K562 (cell line): ENCODE measurements at regions not wholly inside any gene's neighbourhood (a gene's known extent, or its start where the extent isn't known, plus 50 kb on each side); places are given as distances from the start of the nearest gene placed in this dataset.

Experiments
- ATAC-seq: fragments of 200-7000 bp; cut with Tn5 transposase; 3 replicates; pipeline ENCODE4 v1.9.1; 2020; ENCODE audit warnings: moderate library complexity
- BruUV-seq: library from RNA; stranded (reverse); fragments of 400-500 nt; replicated peaks from 2 replicates; lab custom pipeline; 2021; lab: Mats Ljungman, UMichigan
- CTCF ChIA-PET: fragments of 300-600 bp; formaldehyde crosslinking; extraction: SDS; loops from one replicate; lab custom pipeline; 2021; ENCODE audit warnings: low intra/inter-chr PET ratio; lab: Yijun Ruan, JAX
- POLR2A ChIA-PET: fragments of 300-600, 350-650 bp; sonication (Branson Sonifier 250); formaldehyde crosslinking; extraction: SDS; loops from one replicate; lab custom pipeline; 2021; ENCODE audit warnings: antibody characterized with exemption, inconsistent platforms; lab: Yijun Ruan, JAX
- DNase-seq, 4 experiments: peaks; one replicate each; pipeline versions ENCODE4 v3.0.0 to v3.0.0-alpha.2; 2011 to 2018; ENCODE audit warnings: low spot score in 3 of 4, mixed read lengths in 3 of 4; ENCODE audit errors: extremely low read depth in 1 of 4
- FAIRE-seq: peaks from 2 replicates; lab custom pipeline; 2011; peaks lifted over from hg19 to GRCh38; lab: Jason Lieb, UNC
- H2AFZ ChIP-seq: 2 replicates; pipeline ENCODE4 v1.6.0; 2011; ENCODE audit warnings: low read depth, low read length, control low read depth, inconsistent platforms
- H3K27ac ChIP-seq: fragments of 200-600 bp; 3 replicates; pipeline ENCODE4 v1.8.0; 2011; ENCODE audit warnings: low read depth, mild to moderate bottlenecking, control low read depth, inconsistent platforms, low read length, moderate library complexity, mixed read lengths; ENCODE audit errors: extremely low read depth
- H3K27me3 ChIP-seq, 2 experiments: fragments of 300-600 bp in 1 of 2; 2 replicates in 1 of 2; 3 replicates in 1 of 2; pipeline versions ENCODE4 v1.6.0 to v1.8.0; 2011; ENCODE audit warnings: inconsistent platforms in 2 of 2, low read length in 2 of 2, mild to moderate bottlenecking in 1 of 2, mixed read lengths in 1 of 2, moderate library complexity in 1 of 2; ENCODE audit not compliant: control insufficient read depth in 2 of 2, insufficient read depth in 2 of 2
- H3K36me3 ChIP-seq: fragments of 300-600 bp; 3 replicates; pipeline ENCODE4 v1.8.0; 2011; ENCODE audit warnings: mild to moderate bottlenecking, low read length, inconsistent platforms; ENCODE audit not compliant: control insufficient read depth, insufficient read depth
- H3K4me1 ChIP-seq, 2 experiments: fragments of 200-600 bp in 1 of 2; replicated peaks in 1 of 2; 2 replicates in 1 of 2; 3 replicates in 1 of 2; pipeline versions ENCODE4 v1.5.1 to v1.8.0; 2011; ENCODE audit warnings: inconsistent platforms in 2 of 2, low read length in 2 of 2, mild to moderate bottlenecking in 1 of 2, mixed read lengths in 1 of 2, moderate library complexity in 1 of 2; ENCODE audit not compliant: control insufficient read depth in 2 of 2, insufficient read depth in 2 of 2
- H3K4me2 ChIP-seq: 2 replicates; pipeline ENCODE4 v1.6.1; 2011; ENCODE audit warnings: low read length, control low read depth, inconsistent platforms, mixed read lengths; ENCODE audit not compliant: insufficient read depth
- H3K4me3 ChIP-seq: fragments of 200-600 bp; sonication (generic), shearing (Covaris generic); 2 replicates; pipeline ENCODE4 v1.5.1; 2016; ENCODE audit warnings: control low read depth, inconsistent platforms
- H3K79me2 ChIP-seq: fragments of 200-600 bp; 3 replicates; pipeline ENCODE4 v1.8.0; 2011; ENCODE audit warnings: low read length, inconsistent platforms; ENCODE audit not compliant: control insufficient read depth, insufficient read depth
- H3K9ac ChIP-seq, 2 experiments: 2 replicates each; pipeline versions ENCODE4 v1.6.0 to v1.6.1; 2011; ENCODE audit warnings: low read depth in 2 of 2, low read length in 2 of 2, control low read depth in 1 of 2, inconsistent platforms in 1 of 2, mild to moderate bottlenecking in 1 of 2, mixed read lengths in 1 of 2; ENCODE audit not compliant: insufficient read depth in 1 of 2
- H3K9me1 ChIP-seq: one replicate; pipeline ENCODE4 v1.6.0; 2011; ENCODE audit warnings: inconsistent platforms, mild to moderate bottlenecking, low read length, moderate library complexity; ENCODE audit not compliant: control insufficient read depth, insufficient read depth
- H3K9me3 ChIP-seq: replicated peaks from 2 replicates; pipeline ENCODE4 v1.5.1; 2011; ENCODE audit warnings: low read depth, low read length, inconsistent platforms; ENCODE audit not compliant: control insufficient read depth, insufficient read depth
- H4K20me1 ChIP-seq: replicated peaks from 2 replicates; pipeline ENCODE4 v1.6.1; 2011; ENCODE audit warnings: low read length, inconsistent platforms, mixed read lengths; ENCODE audit not compliant: control insufficient read depth, insufficient read depth
- ARHGAP35 ChIP-seq: fragments of 450-650 bp; IDR thresholded peaks from 2 replicates; pipeline ENCODE4 v1.6.1; 2018; ENCODE audit not compliant: partially characterized antibody
- ARNT ChIP-seq, 2 experiments: fragments of 450-650 bp; IDR thresholded peaks; 2 replicates each; pipeline ENCODE4 v1.6.1; 2016; ENCODE audit warnings: mild to moderate bottlenecking in 1 of 2
- BMI1 ChIP-seq: fragments of 150-350 bp; IDR thresholded peaks from 2 replicates; pipeline ENCODE4 v1.6.1; 2014; ENCODE audit warnings: low read length
- CHD2 ChIP-seq: IDR thresholded peaks from 2 replicates; pipeline ENCODE4 v1.6.1; 2011; ENCODE audit warnings: low read depth, low read length
- CREB1 ChIP-seq, 2 experiments: sonication (generic) in 1 of 2; formaldehyde crosslinking in 1 of 2; IDR thresholded peaks; 2 replicates each; pipeline versions ENCODE4 v1.6.1 to v1.8.0; 2012 to 2022; ENCODE audit warnings: inconsistent platforms in 1 of 2, mild to moderate bottlenecking in 1 of 2, missing genetic modification reagents in 1 of 2, moderate library complexity in 1 of 2
- FOXO4 ChIP-seq: fragments of 450-650 bp; formaldehyde crosslinking; IDR thresholded peaks from 2 replicates; pipeline ENCODE4 v1.4.0; 2020; ENCODE audit warnings: mild to moderate bottlenecking, moderate library complexity
- GABPA ChIP-seq: fragments of 200-800 bp; sonication (Bioruptor generic); conservative IDR thresholded peaks from 2 replicates; pipeline ENCODE4 v1.6.1; 2016; ENCODE audit warnings: low read depth, missing genetic modification characterization, missing compliant biosample characterization
- HCFC1 ChIP-seq: IDR thresholded peaks from 2 replicates; pipeline ENCODE4 v1.6.1; 2012; ENCODE audit warnings: low read depth, low read length, improper control_type of control experiment
- HDAC1 ChIP-seq, 2 experiments: fragments of 450-650 bp; IDR thresholded peaks; 2 replicates each; pipeline ENCODE4 v1.6.1; 2016 to 2017; ENCODE audit warnings: inconsistent platforms in 1 of 2, mild to moderate bottlenecking in 1 of 2, moderate library complexity in 1 of 2
- HDGF ChIP-seq: fragments of 450-650 bp; IDR thresholded peaks from 2 replicates; pipeline ENCODE4 v1.6.1; 2016
- HNRNPL ChIP-seq: fragments of 200-400 bp; formaldehyde crosslinking; IDR thresholded peaks from 2 replicates; pipeline ENCODE4 v1.6.1; 2017; ENCODE audit warnings: low read depth, mild to moderate bottlenecking, low read length
- LARP7 ChIP-seq: fragments of 450-650 bp; IDR thresholded peaks from 2 replicates; pipeline ENCODE4 v1.6.1; 2016
- MITF ChIP-seq: IDR thresholded peaks from 2 replicates; pipeline ENCODE4 v1.6.1; 2014; ENCODE audit warnings: antibody characterized with exemption
- WGBS: fragments of 100-300 bp; shearing (Covaris generic); methylation state at CpG from one replicate; pipeline ENCODE4 v1.1.6; 2016; ENCODE audit warnings: low coverage, mixed read lengths; ENCODE audit not compliant: insufficient coverage; ENCODE audit errors: missing lambda C conversion rate; 5-methylcytosine and 5-hydroxymethylcytosine counted together
- in situ Hi-C: fragments of 300-500 bp; cut with MboI; formaldehyde crosslinking; loops from 4 replicates; pipeline ENCODE4 v1.15.0; 2018; ENCODE audit warnings: inconsistent platforms, mixed read lengths
- intact Hi-C: fragments of 100-400 bp; cut with micrococcal nuclease; formaldehyde crosslinking; loops from 2 replicates; pipeline ENCODE4 v1.14.2; 2022

GRCh38 chr1:83583351-83584014 is 415.4 kb downstream of the TTLL7 start:
- Histone ChIP-seq H3K9ac (no peak overlapping the region), H3K36me3 (no peaks in the 10 kb centered on the region), H3K27ac (no peak overlapping the region), H3K4me1 (no peaks in the 10 kb centered on the region), H3K9me3 (no peaks in the 10 kb centered on the region), H3K79me2 (no peaks in the 10 kb centered on the region), H4K20me1 (no peaks in the 10 kb centered on the region), H3K4me2 (no peak overlapping the region), H2AFZ (no peak overlapping the region), H3K27me3 (no peaks in the 10 kb centered on the region), H3K9me1 (no peaks in the 10 kb centered on the region), H3K4me3 (no peak overlapping the region)
- no peak for DNase-seq
- WGBS = 0% methylated on average over 4 of the region's 4 CpGs
- no peak for ATAC-seq
- ChIA-PET CTCF (no interaction called here), POLR2A (no interaction called here)
- in situ Hi-C loops (no loop called here), intact Hi-C loops (no loop called here)
- TF ChIP-seq ARHGAP35 (no peak), HDGF (no peak), GABPA (tag) (no peak), HNRNPL (no peak), HCFC1 (no peak), BMI1 (no peak), ARNT (IDR thresholded peaks at IDR 0.05) (no peak), LARP7 (no peak), HDAC1 (IDR thresholded peaks at IDR 0.05) (no peak), CHD2 (no peak), FOXO4 (CRISPR knock-in tag) (no peak), CREB1 (IDR thresholded peaks at IDR 0.05) (no peak), CREB1 (CRISPR knock-in tag; IDR thresholded peaks at IDR 0.05) (no peak), MITF (no peak)
- FAIRE-seq = no peak
- BruUV-seq = no TSS peak
